Mesenchymal stem cell (in vitro differentiated cells and primary cell): ENCODE measurements at regions not wholly inside any gene's neighbourhood (a gene's known extent, or its start where the extent isn't known, plus 50 kb on each side); places are given as distances from the start of the nearest gene placed in this dataset.
A peak's percentile ranks its signal among the peaks of the same experiment; 100 is the strongest.

Source experiments
- DNase-seq: peaks from one replicate; pipeline ENCODE4 v3.0.0-alpha.2; 2013
- H2AFZ ChIP-seq: one replicate; pipeline ENCODE4 v1.6.1; 2013; ENCODE audit warnings: low read depth, mild to moderate bottlenecking, control low read depth, inconsistent platforms, low read length, moderate library complexity
- H2AK5ac ChIP-seq: 2 replicates; pipeline ENCODE4 v1.6.1; 2013; ENCODE audit warnings: low read length, moderate library complexity, mild to moderate bottlenecking, inconsistent platforms; ENCODE audit not compliant: severe bottlenecking
- H2BK120ac ChIP-seq: one replicate; pipeline ENCODE4 v1.6.1; 2013; ENCODE audit warnings: low read depth, mild to moderate bottlenecking, inconsistent platforms, low read length, moderate library complexity
- H2BK12ac ChIP-seq, 2 experiments: one replicate each; pipeline ENCODE4 v1.6.1; 2013; ENCODE audit warnings: inconsistent platforms in 2 of 2, low read length in 2 of 2, mild to moderate bottlenecking in 2 of 2, moderate library complexity in 2 of 2, control low read depth in 1 of 2
- H2BK15ac ChIP-seq: one replicate; pipeline ENCODE4 v1.6.1; 2013; ENCODE audit warnings: mild to moderate bottlenecking, low read depth, inconsistent platforms; ENCODE audit not compliant: poor library complexity, severe bottlenecking
- H2BK5ac ChIP-seq: 2 replicates; pipeline ENCODE4 v1.6.1; 2013; ENCODE audit warnings: low read depth, mild to moderate bottlenecking, low read length, control low read depth, inconsistent platforms; ENCODE audit not compliant: poor library complexity, severe bottlenecking
- H3K14ac ChIP-seq, 2 experiments: one replicate each; pipeline ENCODE4 v1.6.1; 2013; ENCODE audit warnings: inconsistent platforms in 2 of 2, low read length in 2 of 2, control low read depth in 1 of 2, mild to moderate bottlenecking in 1 of 2, moderate library complexity in 1 of 2
- H3K18ac ChIP-seq, 2 experiments: one replicate each; pipeline ENCODE4 v1.6.1; 2013; ENCODE audit warnings: inconsistent platforms in 2 of 2, low read length in 2 of 2, control low read depth in 1 of 2, low read depth in 1 of 2, mild to moderate bottlenecking in 1 of 2
- H3K23ac ChIP-seq, 2 experiments: one replicate each; pipeline ENCODE4 v1.6.1; 2013; ENCODE audit warnings: inconsistent platforms in 2 of 2, low read length in 2 of 2, mild to moderate bottlenecking in 2 of 2, moderate library complexity in 2 of 2, control low read depth in 1 of 2
- H3K27ac ChIP-seq: 2 replicates; pipeline ENCODE4 v1.5.1; 2013; ENCODE audit warnings: mild to moderate bottlenecking, moderate library complexity, low read length, control low read depth, inconsistent platforms; ENCODE audit not compliant: poor library complexity, severe bottlenecking
- H3K27me3 ChIP-seq, 2 experiments: 2 replicates each; pipeline versions ENCODE4 v1.6.1 to v1.7.0; 2013; ENCODE audit warnings: low read length in 2 of 2, mild to moderate bottlenecking in 2 of 2, moderate library complexity in 2 of 2, control low read depth in 1 of 2, inconsistent platforms in 1 of 2; ENCODE audit not compliant: control insufficient read depth in 1 of 2, insufficient read depth in 1 of 2
- H3K36me3 ChIP-seq, 2 experiments: 2 replicates each; pipeline versions ENCODE4 v1.6.1 to v1.7.0; 2013; ENCODE audit warnings: low read length in 2 of 2, control low read depth in 1 of 2, inconsistent platforms in 1 of 2, low read depth in 1 of 2, mild to moderate bottlenecking in 1 of 2; ENCODE audit not compliant: insufficient read depth in 2 of 2, control insufficient read depth in 1 of 2
- H3K4ac ChIP-seq, 2 experiments: one replicate each; pipeline ENCODE4 v1.6.1; 2013; ENCODE audit warnings: inconsistent platforms in 2 of 2, low read length in 2 of 2, mild to moderate bottlenecking in 2 of 2, moderate library complexity in 2 of 2, control low read depth in 1 of 2, low read depth in 1 of 2
- H3K4me1 ChIP-seq: 2 replicates; pipeline ENCODE4 v1.6.1; 2013; ENCODE audit warnings: low read depth, low read length, control low read depth; ENCODE audit not compliant: control insufficient read depth, insufficient read depth
- H3K4me2 ChIP-seq: 2 replicates; pipeline ENCODE4 v1.6.1; 2013; ENCODE audit warnings: low read length, mild to moderate bottlenecking, inconsistent platforms; ENCODE audit not compliant: poor library complexity, severe bottlenecking
- H3K4me3 ChIP-seq, 2 experiments: 2 replicates each; pipeline versions ENCODE4 v1.5.1 to v1.7.0; 2013; ENCODE audit warnings: low read length in 2 of 2, mild to moderate bottlenecking in 2 of 2, control low read depth in 1 of 2, low read depth in 1 of 2; ENCODE audit not compliant: insufficient read depth in 1 of 2
- H3K79me1 ChIP-seq: replicated peaks from 2 replicates; pipeline ENCODE4 v1.6.1; 2013; ENCODE audit warnings: mild to moderate bottlenecking, control low read depth, low read length, inconsistent platforms; ENCODE audit not compliant: poor library complexity, severe bottlenecking
- H3K9ac ChIP-seq: 2 replicates; pipeline ENCODE4 v1.7.0; 2013; ENCODE audit warnings: mild to moderate bottlenecking, low read length, moderate library complexity
- H3K9me3 ChIP-seq: 2 replicates; pipeline ENCODE4 v1.7.0; 2013; ENCODE audit warnings: mild to moderate bottlenecking, low read length; ENCODE audit not compliant: control insufficient read depth
- H4K8ac ChIP-seq: one replicate; pipeline ENCODE4 v1.6.1; 2013; ENCODE audit warnings: inconsistent platforms, mild to moderate bottlenecking, low read length, moderate library complexity
- H4K91ac ChIP-seq: one replicate; pipeline ENCODE4 v1.6.1; 2013; ENCODE audit warnings: mild to moderate bottlenecking, low read length, inconsistent platforms
- WGBS: methylation state at CpG from one replicate; pipeline ENCODE4 v1.1.7; 2013; ENCODE audit warnings: mixed read lengths; 5-methylcytosine and 5-hydroxymethylcytosine counted together

DNA sequence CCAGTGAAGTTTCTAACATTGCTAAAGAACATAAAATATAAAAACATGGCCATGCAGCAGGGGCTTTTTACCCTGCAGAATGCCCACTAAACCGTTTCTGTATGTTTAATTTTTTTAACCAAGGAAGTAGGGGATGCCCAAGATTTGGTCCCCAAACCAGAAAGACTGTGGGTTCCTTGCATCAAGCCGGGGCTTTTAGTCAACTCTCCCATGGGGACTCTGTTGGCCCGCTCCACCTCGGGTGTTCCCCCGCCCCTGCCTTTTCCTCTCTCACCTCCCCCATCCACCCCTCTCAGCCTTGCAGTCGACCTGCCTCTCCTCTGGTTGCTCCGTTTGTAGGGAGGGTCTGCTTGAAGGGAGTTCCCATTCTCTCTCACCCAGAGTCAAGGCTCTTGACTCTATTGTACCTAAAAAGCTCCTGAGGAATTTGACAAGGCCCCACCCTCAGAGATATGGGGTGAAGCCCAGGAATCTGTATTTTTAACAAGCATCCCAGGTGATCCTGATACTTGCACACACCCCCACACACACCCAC lies 117.5 kb downstream of the TOMM20 start:
- Histone ChIP-seq H2BK5ac (no peak overlapping the region), H3K4ac (peak overlapping the region in 1 of 2 experiments; percentile 53), H2BK120ac (no peak overlapping the region), H3K27me3 (no peaks in the 10 kb centered on the region), H3K18ac (peak overlapping the region in 1 of 2 experiments; percentile 25), H2BK12ac (peak overlapping the region in 1 of 2 experiments; percentile 88), H2AK5ac (no peak overlapping the region), H3K79me1 (no peaks in the 10 kb centered on the region), H3K4me1 (peaks cover 8% of the 10 kb centered on the region), H3K4me2 (no peak overlapping the region), H3K9me3 (no peaks in the 10 kb centered on the region), H2BK15ac (peak overlapping the region; percentile 30), H3K14ac (no peak overlapping the region), H4K8ac (no peak overlapping the region), H3K27ac (peak overlapping the region; percentile 43), H3K4me3 (no peak overlapping the region), H3K9ac (peak overlapping the region; percentile 52), H3K23ac (no peak overlapping the region), H3K36me3 (no peaks in the 10 kb centered on the region), H4K91ac (no peak overlapping the region), H2AFZ (no peak overlapping the region)
- no peak for DNase-seq
- WGBS: 74% methylated on average over 6 of the region's 7 CpGs

GRCh38 chr1:235009561-235010306 lies 118.9 kb downstream of the TOMM20 start:
- 95% methylated on average over 13 of the region's 13 CpGs for WGBS
- H3K79me1 ChIP-seq: no peaks in the 10 kb centered on the region
- H2BK120ac ChIP-seq: no peak overlapping the region

DNA sequence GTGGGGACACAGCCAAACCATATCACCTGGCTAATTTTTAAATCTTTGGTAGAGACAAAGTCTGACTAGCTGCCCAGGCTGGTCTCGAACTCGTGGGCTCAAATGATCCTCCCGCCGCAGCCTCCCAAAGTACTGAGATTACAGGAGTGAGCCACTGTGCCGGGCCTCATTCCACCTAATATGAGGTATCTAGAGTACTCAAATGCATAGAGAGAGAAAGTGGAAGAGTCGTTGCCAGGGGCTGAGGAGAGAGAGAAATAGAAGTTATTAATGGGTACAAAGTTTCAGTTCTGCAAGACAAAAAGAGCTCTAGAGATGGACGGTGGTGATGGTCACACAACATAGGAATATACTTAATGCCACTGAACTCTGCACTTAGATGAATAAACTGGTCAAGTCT lies 119.6 kb downstream of the TOMM20 start:
- no peaks in the 10 kb centered on the region for H3K9me3 ChIP-seq
- no peak for DNase-seq
- no peak overlapping the region for H2BK5ac ChIP-seq
- no peaks in the 10 kb centered on the region for H3K36me3 ChIP-seq
- H2AK5ac ChIP-seq: no peak overlapping the region
- no peaks in the 10 kb centered on the region for H3K79me1 ChIP-seq
- H3K4me3 ChIP-seq: no peak overlapping the region
- no peak overlapping the region for H2AFZ ChIP-seq
- no peak overlapping the region for H4K91ac ChIP-seq
- H2BK12ac ChIP-seq: no peak overlapping the region
- no peak overlapping the region for H4K8ac ChIP-seq
- no peak overlapping the region for H3K4me2 ChIP-seq
- no peaks in the 10 kb centered on the region for H3K27me3 ChIP-seq
- no peak overlapping the region for H3K14ac ChIP-seq
- H3K9ac ChIP-seq: no peak overlapping the region
- H2BK15ac ChIP-seq: no peak overlapping the region
- 92% methylated on average over 6 of the region's 7 CpGs for WGBS
- no peak overlapping the region for H3K23ac ChIP-seq
- no peak overlapping the region for H3K18ac ChIP-seq
- no peak overlapping the region for H3K4ac ChIP-seq
- no peak overlapping the region for H2BK120ac ChIP-seq
- H3K4me1 ChIP-seq: peaks cover 8% of the 10 kb centered on the region
- H3K27ac ChIP-seq: no peak overlapping the region

More at GRCh38 chr1:235009561-235010306, 118.9 kb downstream of the TOMM20 start:
- no peak overlapping the region for H3K4me2 ChIP-seq
- H3K4ac ChIP-seq: peak overlapping the region; percentile 3 to 35
- peak overlapping the region; percentile 69 to 74 for H2BK12ac ChIP-seq
- no peak overlapping the region for H3K14ac ChIP-seq
- peak overlapping the region; percentile 15 for H2BK15ac ChIP-seq
- H3K36me3 ChIP-seq: no peaks in the 10 kb centered on the region
- H3K18ac ChIP-seq: peak overlapping the region in 1 of 2 experiments; percentile 19
- H4K91ac ChIP-seq: peak overlapping the region; percentile 72
- H3K27me3 ChIP-seq: no peaks in the 10 kb centered on the region
- H3K9me3 ChIP-seq: no peaks in the 10 kb centered on the region
- peak overlapping the region; percentile 27 for H2AK5ac ChIP-seq
- no peak overlapping the region for H3K4me3 ChIP-seq
- peaks cover 8% of the 10 kb centered on the region for H3K4me1 ChIP-seq
- no peak overlapping the region for H3K9ac ChIP-seq
- H4K8ac ChIP-seq: peak overlapping the region; percentile 76
- no peak for DNase-seq
- H2BK5ac ChIP-seq: no peak overlapping the region
- H3K23ac ChIP-seq: no peak overlapping the region
- no peak overlapping the region for H2AFZ ChIP-seq
- H3K27ac ChIP-seq: no peak overlapping the region

DNA sequence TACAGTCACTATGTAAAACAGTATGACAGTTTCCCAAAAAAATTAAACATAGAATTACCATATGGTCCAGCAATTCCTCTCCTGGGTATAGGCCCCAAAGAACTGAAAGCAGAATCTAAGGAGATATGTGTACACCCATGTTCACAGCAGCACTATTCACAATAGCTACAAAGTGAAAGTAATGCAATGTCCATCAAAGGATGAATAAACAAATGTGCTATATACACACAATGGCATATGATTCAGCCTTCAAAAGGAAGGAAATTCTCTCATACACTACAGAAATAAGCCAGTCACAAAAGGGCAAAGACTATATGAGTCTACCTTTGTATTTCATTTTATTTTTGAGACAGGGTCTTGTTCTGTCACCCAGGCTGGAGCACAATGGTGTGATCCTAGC lies 120.4 kb downstream of the TOMM20 start:
- Histone ChIP-seq H3K27ac (no peak overlapping the region), H2AK5ac (no peak overlapping the region), H2BK5ac (no peak overlapping the region), H3K27me3 (no peaks in the 10 kb centered on the region), H3K14ac (no peak overlapping the region), H4K8ac (no peak overlapping the region), H3K79me1 (no peaks in the 10 kb centered on the region), H2BK12ac (no peak overlapping the region), H4K91ac (no peak overlapping the region), H3K4ac (no peak overlapping the region), H3K4me2 (no peak overlapping the region), H3K23ac (no peak overlapping the region), H2BK15ac (no peak overlapping the region), H3K9ac (no peak overlapping the region), H3K36me3 (no peaks in the 10 kb centered on the region), H3K4me1 (peaks cover 8% of the 10 kb centered on the region), H3K9me3 (no peaks in the 10 kb centered on the region), H2AFZ (no peak overlapping the region), H3K18ac (no peak overlapping the region), H3K4me3 (no peak overlapping the region), H2BK120ac (no peak overlapping the region)
- peak; percentile 54 for DNase-seq
